DND-41 (cell line): ENCODE measurements at regions not wholly inside any gene's neighbourhood (a gene's known extent, or its start where the extent isn't known, plus 50 kb on each side); places are given as distances from the start of the nearest gene placed in this dataset.

ENCODE experiments used
- ATAC-seq: fragments of 200-7000 bp; cut with Tn5 transposase; 3 replicates; pipeline ENCODE4 v1.9.1; 2021; ENCODE audit warnings: low read depth; ENCODE audit not compliant: insufficient read depth
- DNase-seq: peaks from one replicate; pipeline ENCODE4 v3.0.0-alpha.2; 2020
- H2AFZ ChIP-seq: 2 replicates; pipeline ENCODE4 v1.6.0; 2012; ENCODE audit warnings: low read depth, low read length
- H3K27ac ChIP-seq: 2 replicates; pipeline ENCODE4 v1.5.1; 2012; ENCODE audit warnings: low read length, inconsistent platforms
- H3K27me3 ChIP-seq: fragments of 200-600 bp; sonication (generic); 2 replicates; pipeline ENCODE4 v1.6.0; 2012; ENCODE audit warnings: low read length, mild to moderate bottlenecking, inconsistent platforms; ENCODE audit not compliant: insufficient read depth, poor library complexity
- H3K36me3 ChIP-seq: 2 replicates; pipeline ENCODE4 v1.5.1; 2012; ENCODE audit warnings: low read length, inconsistent platforms; ENCODE audit not compliant: insufficient read depth
- H3K4me1 ChIP-seq: 2 replicates; pipeline ENCODE4 v1.5.1; 2012; ENCODE audit warnings: mild to moderate bottlenecking, low read length; ENCODE audit not compliant: insufficient read depth
- H3K4me2 ChIP-seq: 2 replicates; pipeline ENCODE4 v1.6.0; 2012; ENCODE audit warnings: mild to moderate bottlenecking, moderate library complexity, low read length, inconsistent platforms; ENCODE audit not compliant: insufficient read depth
- H3K4me3 ChIP-seq, 2 experiments: fragments of 200-600 bp in 1 of 2; shearing (Covaris generic) in 1 of 2; 2 replicates each; pipeline ENCODE4 v1.5.1; 2012 to 2016; ENCODE audit warnings: inconsistent platforms in 2 of 2, low read length in 2 of 2, mild to moderate bottlenecking in 2 of 2, low read depth in 1 of 2, moderate library complexity in 1 of 2
- H3K79me2 ChIP-seq: 2 replicates; pipeline ENCODE4 v1.6.0; 2012; ENCODE audit warnings: low read length, inconsistent platforms; ENCODE audit not compliant: insufficient read depth
- H3K9ac ChIP-seq: 2 replicates; pipeline ENCODE4 v1.6.0; 2012; ENCODE audit warnings: low read depth, mild to moderate bottlenecking, inconsistent platforms, low read length, moderate library complexity
- H3K9me3 ChIP-seq: 2 replicates; pipeline ENCODE4 v1.5.1; 2012; ENCODE audit warnings: low read length, moderate library complexity, mild to moderate bottlenecking, inconsistent platforms; ENCODE audit not compliant: insufficient read depth, severe bottlenecking
- H4K20me1 ChIP-seq: 2 replicates; pipeline ENCODE4 v1.6.0; 2012; ENCODE audit warnings: low read length; ENCODE audit not compliant: insufficient read depth
- EZH2 ChIP-seq: IDR thresholded peaks from 3 replicates; pipeline ENCODE4 v1.6.1; 2012; ENCODE audit warnings: borderline replicate concordance, low read depth, mild to moderate bottlenecking, moderate library complexity, low read length, inconsistent platforms; ENCODE audit not compliant: severe bottlenecking
- TF ChIP-seq, protein P1 (sequence below): IDR thresholded peaks from 2 replicates; pipeline ENCODE4 v1.5.1; 2012; ENCODE audit warnings: borderline replicate concordance, low read length, moderate library complexity, mild to moderate bottlenecking; ENCODE audit not compliant: poor library complexity, severe bottlenecking; ENCODE audit errors: extremely low read depth

DNA sequence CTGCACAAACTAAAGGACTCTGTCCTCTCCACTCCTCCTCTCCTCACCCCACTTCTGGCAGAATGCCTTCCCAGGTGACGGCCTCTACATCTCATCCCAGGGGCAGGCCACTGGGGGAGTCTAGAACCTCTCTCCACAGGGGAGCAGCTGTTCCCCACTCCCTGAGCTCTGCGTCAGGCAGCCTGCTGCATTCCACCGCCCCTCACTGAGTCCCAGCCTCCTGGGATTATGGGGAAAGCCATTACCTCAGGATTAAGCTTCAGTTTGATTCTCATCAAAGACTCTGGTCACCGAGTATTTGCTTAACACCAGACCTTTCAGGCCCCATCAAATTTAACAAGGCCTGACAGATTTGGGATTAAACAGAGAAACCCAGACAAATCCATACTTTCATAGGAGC, 405.9 kb downstream of the NXPE2 start:
- H3K9ac ChIP-seq, result no peak overlapping the region
- no peaks in the 10 kb centered on the region for H3K9me3 ChIP-seq
- DNase-seq, result no peak
- H3K4me2 ChIP-seq, result no peak overlapping the region
- no peak overlapping the region for H3K4me3 ChIP-seq
- TF ChIP-seq, protein P1, sequence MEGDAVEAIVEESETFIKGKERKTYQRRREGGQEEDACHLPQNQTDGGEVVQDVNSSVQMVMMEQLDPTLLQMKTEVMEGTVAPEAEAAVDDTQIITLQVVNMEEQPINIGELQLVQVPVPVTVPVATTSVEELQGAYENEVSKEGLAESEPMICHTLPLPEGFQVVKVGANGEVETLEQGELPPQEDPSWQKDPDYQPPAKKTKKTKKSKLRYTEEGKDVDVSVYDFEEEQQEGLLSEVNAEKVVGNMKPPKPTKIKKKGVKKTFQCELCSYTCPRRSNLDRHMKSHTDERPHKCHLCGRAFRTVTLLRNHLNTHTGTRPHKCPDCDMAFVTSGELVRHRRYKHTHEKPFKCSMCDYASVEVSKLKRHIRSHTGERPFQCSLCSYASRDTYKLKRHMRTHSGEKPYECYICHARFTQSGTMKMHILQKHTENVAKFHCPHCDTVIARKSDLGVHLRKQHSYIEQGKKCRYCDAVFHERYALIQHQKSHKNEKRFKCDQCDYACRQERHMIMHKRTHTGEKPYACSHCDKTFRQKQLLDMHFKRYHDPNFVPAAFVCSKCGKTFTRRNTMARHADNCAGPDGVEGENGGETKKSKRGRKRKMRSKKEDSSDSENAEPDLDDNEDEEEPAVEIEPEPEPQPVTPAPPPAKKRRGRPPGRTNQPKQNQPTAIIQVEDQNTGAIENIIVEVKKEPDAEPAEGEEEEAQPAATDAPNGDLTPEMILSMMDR, result no peak
- no peak for TF ChIP-seq EZH2
- no peaks in the 10 kb centered on the region for H4K20me1 ChIP-seq
- H3K36me3 ChIP-seq, result no peaks in the 10 kb centered on the region
- H3K79me2 ChIP-seq, result no peaks in the 10 kb centered on the region
- no peak overlapping the region for H3K27ac ChIP-seq
- ATAC-seq, result no peak
- H3K4me1 ChIP-seq, result no peaks in the 10 kb centered on the region
- H3K27me3 ChIP-seq, result no peaks in the 10 kb centered on the region
- H2AFZ ChIP-seq, result no peak overlapping the region

DNA sequence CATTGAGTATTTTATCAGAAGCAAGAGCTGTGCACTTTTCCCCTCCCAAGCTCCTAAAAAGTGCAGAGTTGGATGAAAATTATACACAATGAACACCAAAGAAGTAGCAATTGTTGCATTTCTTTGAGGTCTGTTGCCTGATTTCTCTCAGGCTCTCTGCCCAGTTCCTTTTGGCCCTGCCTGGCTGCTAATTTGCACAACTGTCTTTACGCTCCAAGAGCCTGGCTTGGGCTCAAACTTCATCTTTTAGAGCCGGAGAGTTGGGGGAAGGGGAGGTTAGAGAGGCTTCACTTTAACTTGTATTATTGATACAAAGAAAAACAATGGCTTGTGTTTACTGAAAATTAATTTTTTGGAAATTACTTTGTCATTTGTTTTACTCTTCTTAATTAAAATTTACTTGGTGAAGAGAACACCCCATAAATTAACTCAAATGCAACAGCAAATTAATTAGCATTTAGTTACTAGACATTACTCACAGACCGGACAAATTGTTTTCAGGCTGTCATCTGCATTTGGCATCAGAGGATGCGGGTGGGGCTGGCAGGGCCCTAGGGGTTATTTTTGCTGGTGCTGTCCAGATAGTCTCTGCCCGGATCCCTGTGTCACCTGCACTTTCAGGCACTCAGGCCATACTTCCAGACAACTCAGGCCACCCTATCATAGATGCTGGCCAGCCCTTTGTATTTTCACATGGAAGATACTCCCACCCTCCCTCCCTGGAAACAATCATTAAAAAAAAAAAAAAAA, 407.3 kb downstream of the NXPE2 start:
- no peaks in the 10 kb centered on the region for H3K79me2 ChIP-seq
- H3K9me3 ChIP-seq, result no peaks in the 10 kb centered on the region
- H3K4me1 ChIP-seq, result no peaks in the 10 kb centered on the region
- TF ChIP-seq EZH2, result no peak
- TF ChIP-seq, protein P1, result no peak
- H3K36me3 ChIP-seq, result no peaks in the 10 kb centered on the region
- H3K27ac ChIP-seq, result no peak overlapping the region
- DNase-seq (no peak), ATAC-seq (no peak)
- no peak overlapping the region for H3K4me3 ChIP-seq
- no peaks in the 10 kb centered on the region for H4K20me1 ChIP-seq
- no peaks in the 10 kb centered on the region for H3K27me3 ChIP-seq
- H3K4me2 ChIP-seq, result no peak overlapping the region
- H2AFZ ChIP-seq, result no peak overlapping the region
- no peak overlapping the region for H3K9ac ChIP-seq

DNA sequence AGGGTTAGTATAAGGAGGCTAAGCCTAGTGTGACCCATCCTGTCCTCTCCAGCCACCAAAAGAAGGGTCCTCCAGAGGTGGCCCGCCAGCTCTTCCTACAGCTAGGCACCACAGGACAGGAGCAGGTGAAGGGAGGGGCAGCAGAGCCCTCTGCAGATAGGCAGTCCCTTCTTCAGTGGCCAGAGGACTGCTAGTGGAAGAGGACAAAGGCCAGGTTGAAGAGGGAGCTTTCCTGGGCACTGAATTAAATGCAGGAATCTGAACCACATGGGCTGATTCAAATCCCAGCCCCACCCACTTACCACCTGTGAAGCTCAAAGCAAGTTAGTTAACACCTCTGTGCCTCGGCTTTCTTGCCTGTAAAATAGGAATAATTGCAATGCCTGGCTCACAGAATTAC, 409.5 kb downstream of the NXPE2 start:
- Histone ChIP-seq H3K27me3 (no peaks in the 10 kb centered on the region), H2AFZ (no peak overlapping the region), H4K20me1 (no peaks in the 10 kb centered on the region), H3K4me2 (no peak overlapping the region), H3K4me3 (no peak overlapping the region), H3K4me1 (no peaks in the 10 kb centered on the region), H3K27ac (no peak overlapping the region), H3K9ac (no peak overlapping the region), H3K36me3 (no peaks in the 10 kb centered on the region), H3K79me2 (no peaks in the 10 kb centered on the region), H3K9me3 (no peaks in the 10 kb centered on the region)
- no peak for TF ChIP-seq EZH2
- TF ChIP-seq, protein P1, result no peak
- DNase-seq (no peak), ATAC-seq (no peak)
